ENCODE measurements at regions not wholly inside any gene's neighbourhood (a gene's known extent, or its start where the extent isn't known, plus 50 kb on each side); places are given as distances from the start of the nearest gene placed in this dataset.

DNA sequence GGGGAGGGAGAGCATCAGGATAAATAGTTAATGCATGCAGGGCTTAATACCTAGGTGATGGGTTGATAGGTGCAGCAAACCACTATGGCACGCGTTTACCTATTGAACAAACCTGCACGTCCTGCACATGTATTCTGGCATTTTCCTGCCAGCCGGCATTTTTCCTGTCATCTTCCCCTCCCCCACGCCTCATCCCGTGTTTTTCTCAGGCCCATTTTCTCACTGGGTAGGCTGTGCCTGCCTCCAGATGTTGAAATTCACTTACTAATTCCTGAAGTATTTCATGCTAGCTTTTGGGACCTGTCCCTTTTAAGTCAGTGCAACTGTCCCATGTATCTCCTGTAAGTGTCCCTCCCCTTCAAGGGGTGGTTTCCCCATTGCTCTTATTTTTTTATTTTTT is 220.3 kb upstream of the NPY start:
- TF ChIP-seq POLR2A (IDR thresholded peaks at IDR 0.05), result no peak
- TF ChIP-seq, protein P1, sequence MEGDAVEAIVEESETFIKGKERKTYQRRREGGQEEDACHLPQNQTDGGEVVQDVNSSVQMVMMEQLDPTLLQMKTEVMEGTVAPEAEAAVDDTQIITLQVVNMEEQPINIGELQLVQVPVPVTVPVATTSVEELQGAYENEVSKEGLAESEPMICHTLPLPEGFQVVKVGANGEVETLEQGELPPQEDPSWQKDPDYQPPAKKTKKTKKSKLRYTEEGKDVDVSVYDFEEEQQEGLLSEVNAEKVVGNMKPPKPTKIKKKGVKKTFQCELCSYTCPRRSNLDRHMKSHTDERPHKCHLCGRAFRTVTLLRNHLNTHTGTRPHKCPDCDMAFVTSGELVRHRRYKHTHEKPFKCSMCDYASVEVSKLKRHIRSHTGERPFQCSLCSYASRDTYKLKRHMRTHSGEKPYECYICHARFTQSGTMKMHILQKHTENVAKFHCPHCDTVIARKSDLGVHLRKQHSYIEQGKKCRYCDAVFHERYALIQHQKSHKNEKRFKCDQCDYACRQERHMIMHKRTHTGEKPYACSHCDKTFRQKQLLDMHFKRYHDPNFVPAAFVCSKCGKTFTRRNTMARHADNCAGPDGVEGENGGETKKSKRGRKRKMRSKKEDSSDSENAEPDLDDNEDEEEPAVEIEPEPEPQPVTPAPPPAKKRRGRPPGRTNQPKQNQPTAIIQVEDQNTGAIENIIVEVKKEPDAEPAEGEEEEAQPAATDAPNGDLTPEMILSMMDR (IDR thresholded peaks at IDR 0.05), result no peak
